Spinal cord (tissue), 9 donors: ENCODE measurements at regions not wholly inside any gene's neighbourhood (a gene's known extent, or its start where the extent isn't known, plus 50 kb on each side); places are given as distances from the start of the nearest gene placed in this dataset.

Source experiments
- DNase-seq, 6 donors: peaks; one replicate each; pipeline versions ENCODE4 v3.0.0 to v3.0.0-alpha.2; 2013 to 2015; ENCODE audit warnings: low spot score in 6 of 6, low read depth in 4 of 6
- H3K27ac ChIP-seq: one replicate; pipeline ENCODE4 v1.5.1; 2013; ENCODE audit warnings: low read depth, low read length, control low read depth
- H3K27me3 ChIP-seq: one replicate; pipeline ENCODE4 v1.6.1; 2013; ENCODE audit warnings: low read length; ENCODE audit not compliant: control insufficient read depth, insufficient read depth
- H3K36me3 ChIP-seq: one replicate; pipeline ENCODE4 v1.6.1; 2013; ENCODE audit warnings: low read length; ENCODE audit not compliant: control insufficient read depth, insufficient read depth
- H3K4me1 ChIP-seq: one replicate; pipeline ENCODE4 v1.6.1; 2013; ENCODE audit warnings: low read length; ENCODE audit not compliant: control insufficient read depth, insufficient read depth
- H3K4me3 ChIP-seq: one replicate; pipeline ENCODE4 v1.5.1; 2013; ENCODE audit warnings: low read depth, low read length, control low read depth
- H3K9me3 ChIP-seq: one replicate; pipeline ENCODE4 v1.6.1; 2013; ENCODE audit warnings: low read length; ENCODE audit not compliant: control insufficient read depth, insufficient read depth
- WGBS: methylation state at CpG from one replicate; pipeline ENCODE4 v1.1.5; 2013; ENCODE audit warnings: missing lambda C conversion rate; ENCODE audit not compliant: insufficient coverage; 5-methylcytosine and 5-hydroxymethylcytosine counted together
- donor health status: healthy.

- Histone ChIP-seq H3K4me3 (no peak overlapping the region), H3K9me3 (peaks cover 3% of the 10 kb centered on the region), H3K27ac (no peak overlapping the region), H3K4me1 (no peaks in the 10 kb centered on the region), H3K36me3 (no peaks in the 10 kb centered on the region), H3K27me3 (no peaks in the 10 kb centered on the region)
- no peak for DNase-seq
- no CpG with 5 or more reads among the region's 1 CpG for WGBS
Observed at GRCh38 chr2:75415731-75416130, 145.0 kb downstream of the EVA1A start.

- H3K4me1 ChIP-seq = no peaks in the 10 kb centered on the region
- no peak for DNase-seq
- no peak overlapping the region for H3K27ac ChIP-seq
- H3K4me3 ChIP-seq = no peak overlapping the region
- no peaks in the 10 kb centered on the region for H3K27me3 ChIP-seq
- WGBS = 76% methylated on average over 2 of the region's 4 CpGs
- peaks cover 6% of the 10 kb centered on the region for H3K9me3 ChIP-seq
- no peaks in the 10 kb centered on the region for H3K36me3 ChIP-seq
Observed at GRCh38 chr2:75415111-75415626, 145.6 kb downstream of the EVA1A start.

GRCh38 chr2:75411574-75411973, 149.2 kb downstream of the EVA1A start:
- no peak for DNase-seq
- Histone ChIP-seq H3K4me3 (no peak overlapping the region), H3K36me3 (no peaks in the 10 kb centered on the region), H3K9me3 (peaks cover 6% of the 10 kb centered on the region), H3K27me3 (no peaks in the 10 kb centered on the region), H3K27ac (no peak overlapping the region), H3K4me1 (no peaks in the 10 kb centered on the region)
- WGBS = no CpG with 5 or more reads among the region's 2 CpGs

GRCh38 chr2:75410702-75411101, 150.0 kb downstream of the EVA1A start:
- Histone ChIP-seq H3K36me3 (no peaks in the 10 kb centered on the region), H3K27me3 (no peaks in the 10 kb centered on the region), H3K4me3 (no peak overlapping the region), H3K9me3 (peaks cover 6% of the 10 kb centered on the region), H3K4me1 (no peaks in the 10 kb centered on the region), H3K27ac (no peak overlapping the region)
- no peak for DNase-seq

GRCh38 chr2:75408771-75409170, 152.0 kb downstream of the EVA1A start:
- H3K36me3 ChIP-seq = no peaks in the 10 kb centered on the region
- H3K9me3 ChIP-seq = peaks cover 6% of the 10 kb centered on the region
- no peak overlapping the region for H3K4me3 ChIP-seq
- no peak for DNase-seq
- no peak overlapping the region for H3K27ac ChIP-seq
- H3K4me1 ChIP-seq = no peaks in the 10 kb centered on the region
- no peaks in the 10 kb centered on the region for H3K27me3 ChIP-seq

GRCh38 chr2:75407038-75407530, 153.7 kb downstream of the EVA1A start:
- Histone ChIP-seq H3K27ac (no peak overlapping the region), H3K27me3 (no peaks in the 10 kb centered on the region), H3K4me3 (no peak overlapping the region), H3K36me3 (no peaks in the 10 kb centered on the region), H3K4me1 (no peaks in the 10 kb centered on the region), H3K9me3 (peaks cover 5% of the 10 kb centered on the region)
- WGBS = no CpG with 5 or more reads among the region's 3 CpGs
- DNase-seq = peak in 1 of 6 donors; percentile 14

- H3K27ac ChIP-seq = no peak overlapping the region
Observed at GRCh38 chr2:75406131-75406581, 154.6 kb downstream of the EVA1A start.

GRCh38 chr2:75405000-75405399, 155.7 kb downstream of the EVA1A start:
- DNase-seq = peak in 1 of 6 donors; percentile 20
- Histone ChIP-seq H3K27ac (no peak overlapping the region), H3K27me3 (no peaks in the 10 kb centered on the region), H3K9me3 (no peaks in the 10 kb centered on the region), H3K4me3 (no peak overlapping the region), H3K36me3 (no peaks in the 10 kb centered on the region), H3K4me1 (no peaks in the 10 kb centered on the region)
- WGBS = no CpG with 5 or more reads among the region's 3 CpGs

More at GRCh38 chr2:75406131-75406581, 154.6 kb downstream of the EVA1A start:
- H3K9me3 ChIP-seq = peaks cover 5% of the 10 kb centered on the region
- WGBS = no CpG with 5 or more reads among the region's 1 CpG
- H3K27me3 ChIP-seq = no peaks in the 10 kb centered on the region
- no peak overlapping the region for H3K4me3 ChIP-seq
- DNase-seq = peak in 2 of 6 donors; percentile 34 to 60
- H3K36me3 ChIP-seq = no peaks in the 10 kb centered on the region
- H3K4me1 ChIP-seq = no peaks in the 10 kb centered on the region

- no peaks in the 10 kb centered on the region for H3K36me3 ChIP-seq
- no peaks in the 10 kb centered on the region for H3K9me3 ChIP-seq
- no peaks in the 10 kb centered on the region for H3K4me1 ChIP-seq
- WGBS = 60% methylated on average over 1 of the region's 9 CpGs
- H3K4me3 ChIP-seq = no peak overlapping the region
- peak in 4 of 6 donors; percentile 21 to 81 (median 48) for DNase-seq
- H3K27me3 ChIP-seq = no peaks in the 10 kb centered on the region
- H3K27ac ChIP-seq = no peak overlapping the region
Observed at GRCh38 chr2:75403991-75404428, 156.7 kb downstream of the EVA1A start.

GRCh38 chr2:75396314-75396713, 164.4 kb downstream of the EVA1A start:
- no peak for DNase-seq
- Histone ChIP-seq H3K9me3 (no peaks in the 10 kb centered on the region), H3K4me1 (no peaks in the 10 kb centered on the region), H3K36me3 (no peaks in the 10 kb centered on the region), H3K27me3 (no peaks in the 10 kb centered on the region), H3K27ac (no peak overlapping the region), H3K4me3 (no peak overlapping the region)
- WGBS = no CpG with 5 or more reads among the region's 2 CpGs
